NOMO-1 (cell line): ENCODE measurements at regions not wholly inside any gene's neighbourhood (a gene's known extent, or its start where the extent isn't known, plus 50 kb on each side); places are given as distances from the start of the nearest gene placed in this dataset.
"Not testable (repeated sequence)": the region's sequence is repeated elsewhere in the genome, so short reads cannot be mapped to it uniquely, and the experiment has no call there.

Source experiments
- DNase-seq, 2 experiments: peaks; one replicate each; lab custom pipeline; 2025; ENCODE audit not compliant: unreplicated experiment in 2 of 2; lab: John Stamatoyannopoulos, UW

- no peak for DNase-seq
Observed at GRCh38 chr22:48779211-48779643, 1048.4 kb downstream of the BRD1 start.

DNA sequence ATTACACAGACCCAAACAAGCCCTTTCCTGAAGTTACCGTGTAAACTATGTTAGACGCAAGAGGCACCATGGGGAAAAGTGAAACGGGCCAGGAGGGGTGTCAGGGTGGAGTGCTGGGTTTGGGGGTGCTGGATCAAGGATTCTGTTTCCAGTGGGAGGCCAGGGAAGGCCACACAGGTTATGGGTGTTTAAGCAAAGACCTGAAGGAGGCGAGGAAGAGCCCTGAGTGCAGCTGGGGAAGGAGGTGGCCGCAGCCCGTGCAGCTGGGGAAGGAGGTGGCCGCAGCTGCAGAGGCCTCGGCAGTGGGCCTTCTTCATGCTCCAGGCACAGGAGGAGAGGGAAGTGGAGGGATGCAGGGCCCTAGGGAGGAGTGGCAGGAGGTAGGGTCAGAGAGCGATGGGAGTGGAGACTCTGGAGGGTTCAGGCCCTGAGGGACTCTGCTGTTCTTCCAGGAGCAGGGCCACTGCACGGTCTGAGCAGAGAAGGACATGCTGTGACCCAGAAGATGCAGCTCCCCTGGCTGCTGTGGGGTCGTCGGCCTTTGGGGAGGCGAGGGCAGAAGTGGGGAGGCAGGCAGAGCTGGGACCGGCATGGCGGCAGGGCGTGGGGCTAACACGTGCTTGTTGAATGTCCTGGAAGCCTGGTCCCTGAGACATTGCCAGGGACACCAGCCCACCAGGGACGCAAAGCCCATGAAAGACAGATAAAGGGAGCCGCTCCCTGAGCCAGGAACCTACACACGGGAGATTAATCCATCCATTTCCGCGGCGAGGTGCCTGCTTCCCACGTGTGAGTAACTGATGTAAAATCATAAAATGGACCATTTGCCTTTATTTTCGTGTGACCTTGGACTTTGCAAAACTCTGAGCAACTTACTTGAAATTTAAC is 1049.1 kb downstream of the BRD1 start:
- no peak for DNase-seq

- no peak for DNase-seq
Observed at GRCh38 chr22:48772286-48772907, 1055.3 kb downstream of the BRD1 start.

DNA sequence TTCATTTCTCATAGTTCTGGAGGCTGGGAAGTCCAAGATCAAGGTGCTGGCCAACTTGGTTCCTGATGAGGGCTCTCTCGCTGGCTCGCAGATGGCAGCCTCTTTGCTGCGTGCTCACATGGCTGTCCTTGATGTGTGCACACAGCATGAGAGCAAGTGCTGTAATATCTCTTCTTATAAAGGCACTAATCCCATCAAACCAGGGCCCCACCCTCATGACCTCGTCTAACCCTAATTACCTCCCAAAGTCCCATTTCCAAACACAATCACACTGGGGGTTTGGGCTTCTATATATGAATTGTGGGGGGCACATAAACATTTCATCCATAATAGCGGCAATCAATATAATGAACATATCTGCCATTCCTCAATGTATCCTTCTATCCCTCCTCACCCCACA is 1062.1 kb downstream of the BRD1 start:
- DNase-seq, result no peak

DNA sequence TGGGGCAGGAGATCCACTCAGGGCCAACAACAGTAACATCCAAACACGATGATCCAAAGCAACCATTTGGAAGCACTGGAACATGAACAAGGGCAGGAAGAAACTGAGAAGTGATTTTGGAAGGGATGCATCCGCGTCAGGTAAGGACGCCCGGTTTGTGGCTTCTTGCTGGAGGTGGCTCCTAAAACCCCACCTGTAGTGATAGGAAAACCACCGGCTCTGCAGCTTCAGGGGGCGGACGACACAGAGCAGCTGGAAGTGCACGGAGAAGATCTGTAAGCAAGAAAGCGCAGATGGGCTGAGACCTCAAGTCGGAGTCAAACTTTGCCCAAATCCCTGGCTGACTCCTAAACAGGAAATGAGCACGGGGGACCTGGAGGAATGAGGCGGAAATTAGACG is 1066.1 kb downstream of the BRD1 start:
- no peak for DNase-seq

- no peak for DNase-seq
Observed at GRCh38 chr22:48760481-48761390, 1066.9 kb downstream of the BRD1 start.

DNA sequence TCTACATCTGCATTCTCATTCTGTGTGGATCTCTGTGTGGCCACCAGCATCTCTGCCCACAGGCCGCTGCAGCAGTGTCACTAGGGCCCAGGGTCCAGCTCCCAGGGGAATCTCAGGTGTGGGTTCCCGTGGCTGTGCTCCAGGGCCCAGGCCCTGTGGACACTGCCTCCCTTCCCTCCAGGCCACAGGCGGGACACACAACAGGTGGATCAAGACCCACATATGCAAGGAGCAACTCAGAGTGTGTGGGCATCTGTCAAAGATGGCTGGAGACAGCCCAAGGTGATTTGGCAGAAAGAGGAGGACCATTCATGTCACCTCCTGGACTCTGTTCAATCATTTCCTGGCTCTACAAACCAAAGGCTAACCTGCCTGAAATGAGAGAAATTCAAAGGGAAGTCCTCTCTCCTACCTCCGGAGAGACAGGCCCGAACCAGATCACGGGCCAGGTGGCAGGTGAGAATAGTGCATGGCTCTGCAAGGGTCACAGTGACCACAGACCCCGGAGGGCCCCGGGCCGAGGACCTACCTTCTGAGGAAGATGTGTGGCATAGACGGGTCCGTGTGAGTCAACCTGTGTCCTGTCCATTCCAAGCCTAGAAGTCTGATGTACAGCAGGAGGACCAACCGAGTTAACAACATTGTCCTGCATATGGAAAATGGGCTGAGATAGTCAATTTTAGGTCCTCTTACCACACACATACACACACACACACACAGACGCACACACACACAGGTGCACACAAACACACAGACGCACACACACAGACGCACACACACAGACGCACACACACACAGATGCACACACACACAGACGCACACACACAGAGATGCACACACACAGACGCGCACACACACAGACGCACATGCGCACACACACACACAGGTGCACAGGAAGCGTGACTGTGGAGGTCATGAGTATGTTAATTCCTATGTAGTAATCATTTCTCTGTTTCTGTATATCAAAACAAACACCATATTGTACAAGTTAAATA is 1068.5 kb downstream of the BRD1 start:
- DNase-seq, result no peak

- no peak for DNase-seq
Observed at GRCh38 chr22:48757985-48758561, 1069.6 kb downstream of the BRD1 start.

DNA sequence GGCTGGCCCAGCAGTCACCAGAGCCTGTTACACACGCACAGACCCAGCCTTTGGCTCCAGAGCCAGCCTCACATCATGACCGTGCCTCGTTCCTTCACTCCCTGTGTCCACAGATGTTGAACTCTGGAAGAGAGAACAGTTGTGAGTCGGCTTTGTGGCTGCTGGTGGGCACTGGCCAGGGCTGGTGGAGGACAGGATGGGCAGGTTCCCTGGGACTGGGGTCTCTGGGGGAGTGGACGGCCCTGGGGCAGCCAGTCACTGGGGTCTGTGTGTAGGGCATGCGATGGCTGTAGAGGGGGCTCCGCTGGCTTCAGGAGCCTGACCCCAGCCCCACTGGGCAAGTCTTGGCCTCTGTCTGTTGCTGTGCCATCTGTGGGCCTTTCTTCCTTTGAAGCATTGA is 1070.1 kb downstream of the BRD1 start:
- no peak for DNase-seq

- DNase-seq, result not testable (repeated sequence)
Observed at GRCh38 chr22:48757135-48757534, 1070.5 kb downstream of the BRD1 start.

DNA sequence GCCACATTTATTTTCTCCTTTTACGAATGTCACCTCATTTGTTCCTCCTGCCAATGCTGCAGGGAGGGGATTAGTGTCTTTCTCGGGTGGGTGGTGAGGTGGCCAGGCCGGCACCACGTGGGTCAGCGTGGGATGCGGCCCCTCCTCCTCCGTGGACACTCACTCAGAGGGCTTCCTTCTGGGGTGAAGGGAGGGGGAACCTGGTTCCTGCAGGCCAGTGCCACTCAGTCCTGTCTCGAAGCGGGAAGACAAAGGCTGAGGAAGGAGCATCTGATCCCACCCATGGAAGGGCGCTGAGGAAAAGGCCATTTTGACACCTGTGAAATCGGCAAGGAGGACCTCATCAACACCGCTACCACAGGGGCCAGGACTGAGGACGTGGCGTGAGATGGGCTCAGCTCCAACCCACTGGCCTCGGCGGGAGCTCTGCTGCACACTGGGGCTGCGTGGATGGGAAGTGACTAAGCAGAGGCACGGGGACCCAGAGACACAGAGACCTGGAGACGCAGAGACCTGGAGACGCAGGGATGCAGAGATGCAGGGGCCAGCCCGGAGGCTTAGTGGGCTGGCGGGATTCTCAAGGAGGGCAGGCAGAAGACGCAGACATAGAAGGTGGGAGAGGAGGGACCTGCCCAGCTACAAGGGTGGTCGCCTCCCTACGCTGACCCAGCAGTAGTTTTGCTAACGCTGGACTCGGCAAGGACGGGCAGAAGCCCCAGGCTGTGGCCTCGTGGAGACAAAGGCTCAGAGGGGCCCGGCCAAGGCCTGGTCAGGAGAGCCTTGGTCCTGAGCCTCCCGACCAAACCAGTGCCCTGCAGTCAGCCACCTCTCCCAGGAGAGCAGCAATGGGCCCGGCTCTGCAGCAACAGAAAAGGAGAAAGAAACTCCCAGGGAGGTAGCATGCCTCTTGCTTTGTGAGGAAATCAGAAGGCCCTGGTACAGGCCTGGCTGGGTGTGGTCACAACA is 1071.2 kb downstream of the BRD1 start:
- no peak for DNase-seq

DNA sequence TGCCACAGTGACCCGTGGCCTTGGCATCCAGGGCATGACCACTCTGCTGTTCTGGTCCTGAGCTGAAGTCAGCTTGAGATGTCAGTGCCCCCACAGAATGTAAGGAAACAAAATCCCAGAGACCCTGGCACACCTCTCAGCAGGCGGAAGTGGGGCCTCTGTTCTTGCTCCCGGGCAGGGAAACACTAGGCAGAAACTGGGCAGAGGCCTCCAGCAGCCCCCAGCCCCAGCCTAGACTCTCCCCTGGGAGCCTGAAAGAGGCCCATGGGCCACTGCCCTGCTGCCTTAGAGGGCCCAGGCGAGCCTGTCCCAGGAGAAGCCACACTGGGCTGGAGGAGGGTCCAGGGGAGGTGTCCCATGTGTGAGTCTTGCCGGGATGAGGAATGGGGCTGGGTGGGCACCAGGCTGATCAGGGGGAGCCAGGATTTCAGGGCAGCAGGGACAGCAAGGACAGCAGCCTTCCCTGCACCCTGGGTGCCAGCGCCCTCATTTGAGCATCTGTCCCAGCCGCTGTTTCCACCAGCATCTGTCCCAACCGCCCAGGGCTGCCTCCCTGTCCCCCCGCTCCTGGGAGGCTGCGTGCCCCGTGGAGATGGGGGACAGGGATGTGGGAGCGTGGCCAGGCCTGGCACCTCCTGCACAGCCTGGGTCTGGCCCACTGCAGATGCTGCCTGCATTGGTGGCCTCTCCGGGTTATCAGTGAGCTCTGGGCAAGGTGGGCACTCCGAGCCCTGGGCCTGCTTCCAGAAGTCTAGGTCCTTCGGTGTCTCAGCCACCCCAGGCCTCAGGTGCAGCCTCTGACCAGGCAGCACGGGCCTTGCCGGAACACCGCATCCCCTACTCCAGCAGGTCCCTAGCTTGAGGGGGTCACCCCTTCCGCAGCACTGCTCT is 1072.4 kb downstream of the BRD1 start:
- DNase-seq, result no peak

DNA sequence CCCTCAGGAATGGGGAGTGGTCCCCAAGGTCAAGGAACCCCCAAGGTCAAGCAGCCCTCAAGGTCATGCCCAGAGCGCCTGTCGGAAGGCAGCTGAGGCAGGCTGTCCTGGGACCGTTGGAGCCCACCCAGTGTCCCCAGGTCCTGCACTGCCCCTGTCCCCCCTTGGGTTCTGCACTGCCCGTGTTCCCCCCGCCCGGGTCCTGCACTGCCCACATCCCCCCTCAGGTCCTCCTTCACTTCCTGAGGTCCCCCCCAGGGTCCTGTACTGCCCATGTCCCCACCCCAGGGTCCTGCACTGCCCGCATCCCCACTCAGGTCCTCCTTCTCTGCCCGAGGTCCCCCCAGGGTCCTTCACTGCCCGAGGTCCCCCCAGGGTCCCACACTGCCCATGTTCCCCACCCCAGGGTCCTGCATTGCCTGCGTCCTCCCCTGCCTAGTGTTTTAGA is 1073.0 kb downstream of the BRD1 start:
- no peak for DNase-seq

DNA sequence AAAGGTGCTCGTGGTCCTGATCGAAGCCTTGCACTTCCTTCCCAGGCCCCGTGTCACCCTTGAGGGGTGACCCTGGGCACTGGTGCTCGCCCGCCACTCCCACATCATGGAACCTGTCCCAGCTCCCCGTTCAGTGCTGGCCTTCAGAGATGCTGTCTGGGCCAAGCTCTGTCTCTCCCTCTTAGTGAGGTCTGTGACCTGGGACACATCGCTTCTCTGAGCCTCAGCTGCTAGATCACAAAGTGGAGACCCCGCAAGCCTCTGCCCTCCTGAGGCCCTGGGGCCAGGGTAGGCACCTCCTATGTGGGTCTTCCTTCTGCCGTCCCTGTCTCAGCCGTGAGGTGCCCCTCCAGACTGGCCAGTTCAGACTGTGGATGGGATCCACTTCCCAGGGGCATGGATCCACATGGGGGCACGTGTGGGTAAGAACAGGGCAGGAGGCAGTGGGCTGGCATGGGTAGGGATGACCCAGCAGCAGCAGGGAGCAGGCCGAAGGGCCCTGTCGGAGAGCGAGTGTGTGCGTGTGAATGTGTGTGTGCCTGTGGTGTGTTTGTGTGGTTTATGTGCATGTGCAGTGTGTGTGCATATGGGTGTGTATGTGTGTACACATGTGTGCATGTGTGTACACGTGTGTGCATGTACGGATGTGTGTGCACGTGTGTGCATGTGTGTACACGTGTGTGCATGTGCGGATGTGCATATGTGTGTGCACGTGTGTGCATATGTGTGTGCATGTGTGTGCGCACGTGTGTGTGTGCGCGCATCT is 1073.7 kb downstream of the BRD1 start:
- no peak for DNase-seq

GRCh38 chr22:48753381-48753730 is 1074.3 kb downstream of the BRD1 start:
- no peak for DNase-seq

DNA sequence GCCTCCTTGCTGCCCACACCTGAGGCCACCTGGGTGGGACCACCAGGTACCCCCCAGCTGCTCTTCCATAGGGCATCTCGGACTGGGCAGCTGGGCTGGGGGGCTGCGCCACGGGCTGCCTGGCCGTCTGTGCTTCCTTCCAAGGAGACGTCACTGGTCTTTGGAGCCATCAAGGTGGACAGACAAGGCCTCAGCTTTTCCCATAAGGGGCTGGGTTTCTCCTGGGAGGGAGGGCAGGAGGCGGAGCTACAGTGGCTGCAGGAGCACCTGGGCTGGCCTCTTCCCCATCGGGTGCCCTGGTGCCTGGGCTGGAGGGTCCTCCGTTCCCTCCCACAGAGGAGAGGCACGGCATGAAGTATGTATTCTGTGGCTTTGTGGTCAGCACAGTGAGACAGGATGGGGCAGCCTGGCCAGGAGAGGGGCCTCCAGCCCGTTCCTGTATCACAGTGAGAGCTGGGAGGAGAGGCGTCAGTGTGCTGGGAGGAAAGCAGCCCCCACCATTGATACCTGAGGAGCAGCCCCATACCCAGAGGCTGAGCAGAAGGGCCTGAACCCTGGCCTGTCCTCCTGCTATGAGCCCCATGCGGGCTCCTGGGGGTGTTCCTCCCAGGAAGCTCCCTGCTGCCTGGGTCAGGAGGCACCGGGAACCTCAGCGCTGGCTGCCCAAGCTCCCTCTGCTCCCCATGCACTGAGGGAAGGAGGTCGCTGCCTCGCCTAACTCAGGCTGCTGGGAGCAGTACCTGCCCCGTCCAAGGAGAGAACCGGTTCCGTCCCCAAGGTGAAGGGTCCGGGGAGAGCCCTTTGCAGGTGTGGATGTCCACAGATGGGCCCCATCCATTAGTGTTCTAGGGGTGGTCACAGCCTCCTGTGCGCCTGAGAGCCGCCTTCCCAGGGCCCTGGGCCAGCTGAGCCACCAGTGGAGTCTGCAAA is 1075.0 kb downstream of the BRD1 start:
- no peak for DNase-seq
